ENCODE measurements at regions not wholly inside any gene's neighbourhood (a gene's known extent, or its start where the extent isn't known, plus 50 kb on each side); places are given as distances from the start of the nearest gene placed in this dataset.

- H3K4me1 ChIP-seq (ENCODE audit: control insufficient read depth in 2 of 2, insufficient read depth in 2 of 2, low read length in 2 of 2): no peaks in the 10 kb centered on the region
- H3K36me3 ChIP-seq (ENCODE audit: control insufficient read depth in 2 of 2, insufficient read depth in 2 of 2, low read length in 2 of 2): no peaks in the 10 kb centered on the region
- H3K4me3 ChIP-seq (ENCODE audit: low read length in 2 of 2): no peak overlapping the region
- H3K9me3 ChIP-seq (ENCODE audit: control insufficient read depth in 2 of 2, low read length in 2 of 2): peaks cover 0 to 3% of the 10 kb centered on the region in 2 donors
- H3K27me3 ChIP-seq (ENCODE audit: control insufficient read depth in 2 of 2, insufficient read depth in 2 of 2, low read length in 2 of 2): no peaks in the 10 kb centered on the region
- H3K27ac ChIP-seq (ENCODE audit: low read depth in 2 of 2, low read length in 2 of 2): no peak overlapping the region
- no peak overlapping the region for H3K9ac ChIP-seq (ENCODE audit: low read depth in 1 of 2, low read length in 2 of 2)
Observed at GRCh38 chr15:70429056-70429722, 331.5 kb upstream of the TLE3 start.

GRCh38 chr15:70428211-70428822, 330.6 kb upstream of the TLE3 start:
- Histone ChIP-seq H3K27ac (ENCODE audit: low read depth in 2 of 2, low read length in 2 of 2) (no peak overlapping the region), H3K4me3 (ENCODE audit: low read length in 2 of 2) (no peak overlapping the region), H3K4me1 (ENCODE audit: control insufficient read depth in 2 of 2, insufficient read depth in 2 of 2, low read length in 2 of 2) (no peaks in the 10 kb centered on the region), H3K27me3 (ENCODE audit: control insufficient read depth in 2 of 2, insufficient read depth in 2 of 2, low read length in 2 of 2) (no peaks in the 10 kb centered on the region), H3K9me3 (ENCODE audit: control insufficient read depth in 2 of 2, low read length in 2 of 2) (peaks cover 0 to 3% of the 10 kb centered on the region in 2 donors), H3K36me3 (ENCODE audit: control insufficient read depth in 2 of 2, insufficient read depth in 2 of 2, low read length in 2 of 2) (no peaks in the 10 kb centered on the region), H3K9ac (ENCODE audit: low read depth in 1 of 2, low read length in 2 of 2) (no peak overlapping the region)

GRCh38 chr15:70427167-70428120, 329.7 kb upstream of the TLE3 start:
- no peak overlapping the region for H3K9ac ChIP-seq (ENCODE audit: low read depth in 1 of 2, low read length in 2 of 2)
- no peaks in the 10 kb centered on the region for H3K27me3 ChIP-seq (ENCODE audit: control insufficient read depth in 2 of 2, insufficient read depth in 2 of 2, low read length in 2 of 2)
- no peaks in the 10 kb centered on the region for H3K4me1 ChIP-seq (ENCODE audit: control insufficient read depth in 2 of 2, insufficient read depth in 2 of 2, low read length in 2 of 2)
- no peaks in the 10 kb centered on the region for H3K36me3 ChIP-seq (ENCODE audit: control insufficient read depth in 2 of 2, insufficient read depth in 2 of 2, low read length in 2 of 2)
- H3K4me3 ChIP-seq (ENCODE audit: low read length in 2 of 2): no peak overlapping the region
- H3K9me3 ChIP-seq (ENCODE audit: control insufficient read depth in 2 of 2, low read length in 2 of 2): peaks cover 0 to 3% of the 10 kb centered on the region in 2 donors
- no peak overlapping the region for H3K27ac ChIP-seq (ENCODE audit: low read depth in 2 of 2, low read length in 2 of 2)

- no peak overlapping the region for H3K9ac ChIP-seq (ENCODE audit: low read depth in 1 of 2, low read length in 2 of 2)
- no peak overlapping the region for H3K4me3 ChIP-seq (ENCODE audit: low read length in 2 of 2)
- no peak overlapping the region for H3K27ac ChIP-seq (ENCODE audit: low read depth in 2 of 2, low read length in 2 of 2)
- H3K9me3 ChIP-seq (ENCODE audit: control insufficient read depth in 2 of 2, low read length in 2 of 2): peaks cover 0 to 3% of the 10 kb centered on the region in 2 donors
- no peaks in the 10 kb centered on the region for H3K36me3 ChIP-seq (ENCODE audit: control insufficient read depth in 2 of 2, insufficient read depth in 2 of 2, low read length in 2 of 2)
- no peaks in the 10 kb centered on the region for H3K4me1 ChIP-seq (ENCODE audit: control insufficient read depth in 2 of 2, insufficient read depth in 2 of 2, low read length in 2 of 2)
- H3K27me3 ChIP-seq (ENCODE audit: control insufficient read depth in 2 of 2, insufficient read depth in 2 of 2, low read length in 2 of 2): no peaks in the 10 kb centered on the region
Observed at GRCh38 chr15:70426096-70426821, 328.5 kb upstream of the TLE3 start.

GRCh38 chr15:70424937-70425411, 327.3 kb upstream of the TLE3 start:
- Histone ChIP-seq H3K27ac (ENCODE audit: low read depth in 2 of 2, low read length in 2 of 2) (no peak overlapping the region), H3K27me3 (ENCODE audit: control insufficient read depth in 2 of 2, insufficient read depth in 2 of 2, low read length in 2 of 2) (no peaks in the 10 kb centered on the region), H3K4me1 (ENCODE audit: control insufficient read depth in 2 of 2, insufficient read depth in 2 of 2, low read length in 2 of 2) (no peaks in the 10 kb centered on the region), H3K9me3 (ENCODE audit: control insufficient read depth in 2 of 2, low read length in 2 of 2) (peaks cover 0 to 3% of the 10 kb centered on the region in 2 donors), H3K36me3 (ENCODE audit: control insufficient read depth in 2 of 2, insufficient read depth in 2 of 2, low read length in 2 of 2) (no peaks in the 10 kb centered on the region), H3K9ac (ENCODE audit: low read depth in 1 of 2, low read length in 2 of 2) (no peak overlapping the region), H3K4me3 (ENCODE audit: low read length in 2 of 2) (no peak overlapping the region)

GRCh38 chr15:70423267-70423666, 325.6 kb upstream of the TLE3 start:
- Histone ChIP-seq H3K36me3 (ENCODE audit: control insufficient read depth in 2 of 2, insufficient read depth in 2 of 2, low read length in 2 of 2) (no peaks in the 10 kb centered on the region), H3K9ac (ENCODE audit: low read depth in 1 of 2, low read length in 2 of 2) (no peak overlapping the region), H3K9me3 (ENCODE audit: control insufficient read depth in 2 of 2, low read length in 2 of 2) (no peaks in the 10 kb centered on the region), H3K4me1 (ENCODE audit: control insufficient read depth in 2 of 2, insufficient read depth in 2 of 2, low read length in 2 of 2) (no peaks in the 10 kb centered on the region), H3K4me3 (ENCODE audit: low read length in 2 of 2) (no peak overlapping the region), H3K27me3 (ENCODE audit: control insufficient read depth in 2 of 2, insufficient read depth in 2 of 2, low read length in 2 of 2) (no peaks in the 10 kb centered on the region), H3K27ac (ENCODE audit: low read depth in 2 of 2, low read length in 2 of 2) (no peak overlapping the region)

- no peaks in the 10 kb centered on the region for H3K27me3 ChIP-seq (ENCODE audit: control insufficient read depth in 2 of 2, insufficient read depth in 2 of 2, low read length in 2 of 2)
- H3K9ac ChIP-seq (ENCODE audit: low read depth in 1 of 2, low read length in 2 of 2): no peak overlapping the region
- H3K9me3 ChIP-seq (ENCODE audit: control insufficient read depth in 2 of 2, low read length in 2 of 2): no peaks in the 10 kb centered on the region
- H3K4me1 ChIP-seq (ENCODE audit: control insufficient read depth in 2 of 2, insufficient read depth in 2 of 2, low read length in 2 of 2): no peaks in the 10 kb centered on the region
- no peak overlapping the region for H3K27ac ChIP-seq (ENCODE audit: low read depth in 2 of 2, low read length in 2 of 2)
- H3K36me3 ChIP-seq (ENCODE audit: control insufficient read depth in 2 of 2, insufficient read depth in 2 of 2, low read length in 2 of 2): no peaks in the 10 kb centered on the region
- H3K4me3 ChIP-seq (ENCODE audit: low read length in 2 of 2): no peak overlapping the region
Observed at GRCh38 chr15:70422342-70422741, 324.6 kb upstream of the TLE3 start.

- Histone ChIP-seq H3K4me1 (ENCODE audit: control insufficient read depth in 2 of 2, insufficient read depth in 2 of 2, low read length in 2 of 2) (no peaks in the 10 kb centered on the region), H3K4me3 (ENCODE audit: low read length in 2 of 2) (no peak overlapping the region), H3K9ac (ENCODE audit: low read depth in 1 of 2, low read length in 2 of 2) (no peak overlapping the region), H3K36me3 (ENCODE audit: control insufficient read depth in 2 of 2, insufficient read depth in 2 of 2, low read length in 2 of 2) (no peaks in the 10 kb centered on the region), H3K27ac (ENCODE audit: low read depth in 2 of 2, low read length in 2 of 2) (no peak overlapping the region), H3K9me3 (ENCODE audit: control insufficient read depth in 2 of 2, low read length in 2 of 2) (no peaks in the 10 kb centered on the region), H3K27me3 (ENCODE audit: control insufficient read depth in 2 of 2, insufficient read depth in 2 of 2, low read length in 2 of 2) (no peaks in the 10 kb centered on the region)
Observed at GRCh38 chr15:70420948-70421482, 323.3 kb upstream of the TLE3 start.

- Histone ChIP-seq H3K36me3 (ENCODE audit: control insufficient read depth in 2 of 2, insufficient read depth in 2 of 2, low read length in 2 of 2) (no peaks in the 10 kb centered on the region), H3K4me3 (ENCODE audit: low read length in 2 of 2) (no peak overlapping the region), H3K9ac (ENCODE audit: low read depth in 1 of 2, low read length in 2 of 2) (no peak overlapping the region), H3K27me3 (ENCODE audit: control insufficient read depth in 2 of 2, insufficient read depth in 2 of 2, low read length in 2 of 2) (no peaks in the 10 kb centered on the region), H3K4me1 (ENCODE audit: control insufficient read depth in 2 of 2, insufficient read depth in 2 of 2, low read length in 2 of 2) (no peaks in the 10 kb centered on the region), H3K9me3 (ENCODE audit: control insufficient read depth in 2 of 2, low read length in 2 of 2) (no peaks in the 10 kb centered on the region), H3K27ac (ENCODE audit: low read depth in 2 of 2, low read length in 2 of 2) (no peak overlapping the region)
Observed at GRCh38 chr15:70420086-70420947, 322.6 kb upstream of the TLE3 start.

All from mucosa of rectum (tissue), 2 donors.